Effector memory CD4-positive, alpha-beta T cell (primary cell): ENCODE measurements at regions not wholly inside any gene's neighbourhood (a gene's known extent, or its start where the extent isn't known, plus 50 kb on each side); places are given as distances from the start of the nearest gene placed in this dataset.
"Not testable (repeated sequence)": the region's sequence is repeated elsewhere in the genome, so short reads cannot be mapped to it uniquely, and the experiment has no call there.

Experiments used
- DNase-seq, 3 donors: peaks; one replicate each; pipeline ENCODE4 v3.0.0-alpha.2; 2020
- H3K27ac ChIP-seq: 2 replicates; pipeline ENCODE4 v1.7.0; 2013; ENCODE audit warnings: mild to moderate bottlenecking, low read length, moderate library complexity; ENCODE audit not compliant: insufficient read depth, poor library complexity, severe bottlenecking
- H3K27me3 ChIP-seq: replicated peaks from 2 replicates; pipeline ENCODE4 v1.7.0; 2013; ENCODE audit warnings: mild to moderate bottlenecking, low read length; ENCODE audit not compliant: insufficient read depth, control insufficient read depth, poor library complexity, severe bottlenecking
- H3K36me3 ChIP-seq: 2 replicates; pipeline ENCODE4 v1.7.0; 2013; ENCODE audit warnings: mild to moderate bottlenecking, low read length, moderate library complexity; ENCODE audit not compliant: control insufficient read depth, insufficient read depth
- H3K4me1 ChIP-seq: 2 replicates; pipeline ENCODE4 v1.7.0; 2013; ENCODE audit warnings: low read length, mild to moderate bottlenecking; ENCODE audit not compliant: control insufficient read depth, insufficient read depth, poor library complexity, severe bottlenecking
- H3K4me3 ChIP-seq: 2 replicates; pipeline ENCODE4 v1.7.0; 2013; ENCODE audit warnings: low read length, low read depth, mild to moderate bottlenecking; ENCODE audit not compliant: insufficient read depth, poor library complexity, severe bottlenecking
- H3K9me3 ChIP-seq: 2 replicates; pipeline ENCODE4 v1.7.0; 2013; ENCODE audit warnings: mild to moderate bottlenecking, low read length, moderate library complexity; ENCODE audit not compliant: control insufficient read depth

GRCh38 chr10:124319520-124319919 lies 99.2 kb downstream of the OAT start:
- DNase-seq, H3K36me3 ChIP-seq, H3K9me3 ChIP-seq, H3K27ac ChIP-seq, H3K4me3 ChIP-seq, H3K27me3 ChIP-seq, H3K4me1 ChIP-seq: not testable (repeated sequence)

GRCh38 chr10:124318811-124319210 lies 99.9 kb downstream of the OAT start:
- Histone ChIP-seq H3K36me3 (no peaks in the 10 kb centered on the region), H3K27ac (no peak overlapping the region), H3K9me3 (no peaks in the 10 kb centered on the region), H3K27me3 (no peaks in the 10 kb centered on the region), H3K4me1 (no peaks in the 10 kb centered on the region), H3K4me3 (no peak overlapping the region)
- DNase-seq, result no peak

- no peak for DNase-seq
- H3K4me3 ChIP-seq, result no peak overlapping the region
- no peaks in the 10 kb centered on the region for H3K9me3 ChIP-seq
- no peaks in the 10 kb centered on the region for H3K27me3 ChIP-seq
- no peaks in the 10 kb centered on the region for H3K4me1 ChIP-seq
- H3K36me3 ChIP-seq, result no peaks in the 10 kb centered on the region
- H3K27ac ChIP-seq, result no peak overlapping the region
Observed at GRCh38 chr10:124318076-124318475, 100.6 kb downstream of the OAT start.

DNA sequence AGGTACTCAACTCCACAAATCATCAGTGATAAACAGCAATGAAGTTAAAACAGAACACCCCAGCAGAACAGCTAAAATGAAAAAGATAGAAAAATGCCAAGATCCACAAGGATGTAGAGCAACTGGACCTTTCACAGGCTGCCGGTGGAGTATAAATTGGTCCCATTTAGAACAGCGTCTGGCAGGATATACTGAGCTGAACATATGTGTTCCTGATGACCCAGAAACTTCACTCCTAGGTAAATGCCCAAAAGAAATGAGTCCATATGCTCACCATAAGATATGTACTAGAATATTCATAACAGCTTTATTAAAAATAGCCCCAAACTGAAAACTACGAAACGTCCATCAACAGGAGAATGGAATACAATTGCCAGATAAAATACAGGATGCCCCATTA lies 102.4 kb downstream of the OAT start:
- DNase-seq, result no peak
- Histone ChIP-seq H3K27me3 (no peaks in the 10 kb centered on the region), H3K4me3 (no peak overlapping the region), H3K36me3 (no peaks in the 10 kb centered on the region), H3K9me3 (no peaks in the 10 kb centered on the region), H3K27ac (no peak overlapping the region), H3K4me1 (no peaks in the 10 kb centered on the region)

- Histone ChIP-seq H3K36me3 (no peaks in the 10 kb centered on the region), H3K27me3 (no peaks in the 10 kb centered on the region), H3K27ac (no peak overlapping the region), H3K4me1 (no peaks in the 10 kb centered on the region), H3K4me3 (no peak overlapping the region), H3K9me3 (no peaks in the 10 kb centered on the region)
- no peak for DNase-seq
Observed at GRCh38 chr10:124315591-124316270, 103.0 kb downstream of the OAT start.

- H3K27me3 ChIP-seq, result no peaks in the 10 kb centered on the region
- no peak for DNase-seq
- no peaks in the 10 kb centered on the region for H3K4me1 ChIP-seq
- no peaks in the 10 kb centered on the region for H3K36me3 ChIP-seq
- no peak overlapping the region for H3K27ac ChIP-seq
- H3K4me3 ChIP-seq, result no peak overlapping the region
- H3K9me3 ChIP-seq, result no peaks in the 10 kb centered on the region
Observed at GRCh38 chr10:124313374-124313773, 105.3 kb downstream of the OAT start.

- H3K27me3 ChIP-seq, result no peaks in the 10 kb centered on the region
- no peak overlapping the region for H3K27ac ChIP-seq
- H3K9me3 ChIP-seq, result no peaks in the 10 kb centered on the region
- no peaks in the 10 kb centered on the region for H3K36me3 ChIP-seq
- H3K4me3 ChIP-seq, result no peak overlapping the region
- DNase-seq, result no peak
- H3K4me1 ChIP-seq, result no peaks in the 10 kb centered on the region
Observed at GRCh38 chr10:124308811-124309210, 109.9 kb downstream of the OAT start.

DNA sequence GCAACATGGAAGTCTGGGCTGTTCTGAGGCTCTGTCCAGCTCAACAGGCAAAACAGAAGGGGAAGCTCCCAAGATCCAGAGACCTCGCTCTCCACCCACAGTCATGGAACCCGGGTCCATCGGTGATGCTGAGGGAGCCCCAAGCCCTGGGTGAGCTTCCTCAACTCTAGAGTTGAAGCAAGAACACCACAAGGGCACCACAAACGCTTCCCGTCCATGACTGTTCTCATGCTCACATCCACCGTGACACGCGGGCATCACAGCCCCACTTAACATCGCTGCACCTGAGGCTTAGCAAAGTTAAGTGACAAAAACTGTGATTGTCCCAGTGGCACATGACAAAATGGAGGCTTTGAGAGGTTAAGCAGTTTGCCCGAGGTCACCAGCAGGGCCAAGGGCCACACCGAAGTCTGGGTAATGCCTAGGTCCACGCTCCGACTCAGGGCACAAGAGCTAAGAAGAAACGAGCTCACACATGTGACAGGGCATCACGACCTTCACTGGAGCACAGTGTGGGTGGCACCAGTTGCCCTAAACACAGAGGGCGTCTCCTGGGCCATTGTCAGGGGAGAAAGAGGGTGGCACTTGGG lies 110.6 kb downstream of the OAT start:
- H3K36me3 ChIP-seq, result no peaks in the 10 kb centered on the region
- no peak for DNase-seq
- no peaks in the 10 kb centered on the region for H3K9me3 ChIP-seq
- no peaks in the 10 kb centered on the region for H3K4me1 ChIP-seq
- H3K4me3 ChIP-seq, result no peak overlapping the region
- no peak overlapping the region for H3K27ac ChIP-seq
- no peaks in the 10 kb centered on the region for H3K27me3 ChIP-seq

- Histone ChIP-seq H3K4me3 (no peak overlapping the region), H3K36me3 (no peaks in the 10 kb centered on the region), H3K27me3 (no peaks in the 10 kb centered on the region), H3K4me1 (no peaks in the 10 kb centered on the region), H3K27ac (no peak overlapping the region), H3K9me3 (no peaks in the 10 kb centered on the region)
- DNase-seq, result no peak
Observed at GRCh38 chr10:124307591-124307990, 111.1 kb downstream of the OAT start.

DNA sequence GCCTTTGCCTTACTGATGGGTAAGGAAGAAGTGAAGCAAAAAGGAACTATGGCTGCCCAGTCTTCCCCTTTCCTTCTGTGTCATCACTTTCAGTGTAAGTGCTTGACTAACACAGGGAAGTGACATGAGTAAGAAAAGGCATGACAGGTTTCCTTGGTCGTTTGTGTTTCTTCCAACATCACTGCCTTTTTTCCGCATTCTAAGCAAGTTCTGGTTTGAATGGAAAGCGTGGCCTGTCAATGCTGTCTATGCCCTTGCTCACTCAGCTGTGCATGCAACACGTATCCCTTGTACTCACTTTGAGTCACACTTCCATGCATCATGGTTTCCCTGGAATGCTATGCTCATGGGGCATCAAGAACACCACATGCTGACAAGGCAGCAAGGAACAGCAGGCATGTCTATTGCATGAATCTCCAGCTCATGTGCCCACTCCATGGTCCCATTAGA lies 111.8 kb downstream of the OAT start:
- DNase-seq, result no peak

More for the DNA sequence above, 111.8 kb downstream of the OAT start:
- H3K9me3 ChIP-seq, result no peaks in the 10 kb centered on the region
- no peaks in the 10 kb centered on the region for H3K4me1 ChIP-seq
- no peak overlapping the region for H3K27ac ChIP-seq
- H3K36me3 ChIP-seq, result no peaks in the 10 kb centered on the region
- no peaks in the 10 kb centered on the region for H3K27me3 ChIP-seq
- no peak overlapping the region for H3K4me3 ChIP-seq
